Esophagus squamous epithelium (tissue), 5 donors: ENCODE measurements at regions not wholly inside any gene's neighbourhood (a gene's known extent, or its start where the extent isn't known, plus 50 kb on each side); places are given as distances from the start of the nearest gene placed in this dataset.

Source experiments
- DNase-seq: peaks from one replicate; lab custom pipeline; 2025; lab: John Stamatoyannopoulos, UW
- H3K27ac ChIP-seq, 4 donors: fragments of 200-600 bp; sonication (generic); one replicate each; pipeline ENCODE4 v1.5.1; 2016 to 2019; ENCODE audit warnings: mild to moderate bottlenecking in 1 of 4
- H3K27me3 ChIP-seq, 4 donors: fragments of 200-600 bp; sonication (generic); 1 replicate in 3 of 4; 2 replicates in 1 of 4; pipeline versions ENCODE4 v1.5.1 to v1.6.0; 2017 to 2021; ENCODE audit warnings: antibody characterized with exemption in 1 of 4
- H3K36me3 ChIP-seq, 3 donors: fragments of 200-600 bp; sonication (generic); one replicate each; pipeline ENCODE4 v1.5.1; 2016 to 2019
- H3K4me1 ChIP-seq, 3 donors: fragments of 200-600 bp; sonication (generic); one replicate each; pipeline ENCODE4 v1.5.1; 2017 to 2019
- H3K4me3 ChIP-seq, 4 donors: fragments of 200-600 bp; sonication (generic); 1 replicate in 3 of 4; 2 replicates in 1 of 4; pipeline ENCODE4 v1.5.1; 2016 to 2019; ENCODE audit warnings: mild to moderate bottlenecking in 2 of 4, moderate library complexity in 1 of 4
- H3K9me3 ChIP-seq, 3 donors: fragments of 200-600 bp; sonication (generic); one replicate each; pipeline ENCODE4 v1.5.1; 2016 to 2019
- CTCF ChIP-seq, 6 experiments: fragments of 450-650 bp in 4 of 6; fragments of 200-600 bp in 2 of 6; sonication (generic) in 2 of 6; IDR thresholded peaks; one replicate each; pipeline ENCODE4 v1.5.1; 2016 to 2019; ENCODE audit warnings: antibody characterized with exemption in 6 of 6, mild to moderate bottlenecking in 4 of 6, moderate library complexity in 4 of 6
- POLR2A ChIP-seq, 4 donors: fragments of 450-650 bp; IDR thresholded peaks; one replicate each; pipeline ENCODE4 v1.6.1; 2017; ENCODE audit warnings: antibody characterized with exemption in 4 of 4, mild to moderate bottlenecking in 4 of 4, moderate library complexity in 3 of 4
- WGBS, 2 donors: methylation state at CpG; one replicate each; pipeline ENCODE4 v1.1.5; 2018; 5-methylcytosine and 5-hydroxymethylcytosine counted together
- intact Hi-C: fragments of 100-400 bp; cut with DNase I; formaldehyde crosslinking; loops from one replicate; pipeline ENCODE4 v1.15.0; 2022
- donor health status: DM: yes; HTN: yes; CAD: no.

- Histone ChIP-seq H3K4me1 (no peaks in the 10 kb centered on the region), H3K36me3 (no peaks in the 10 kb centered on the region), H3K9me3 (no peaks in the 10 kb centered on the region), H3K27me3 (peaks cover 0 to 18% (median 0%) of the 10 kb centered on the region in 4 donors), H3K4me3 (no peak overlapping the region), H3K27ac (no peak overlapping the region)
- WGBS, 2 donors = 53 to 56% methylated on average over 5 of the region's 5 CpGs
- DNase-seq = no peak
- intact Hi-C loops = no loop called here
- TF ChIP-seq POLR2A (IDR thresholded peaks at IDR 0.05) (no peak), CTCF (IDR thresholded peaks at IDR 0.05) (no peak)
These were observed 742.2 kb downstream of the VRK1 start for GRCh38 chr14:97539411-97539795.

GRCh38 chr14:97539884-97540283 lies 742.7 kb downstream of the VRK1 start:
- H3K27ac ChIP-seq = no peak overlapping the region
- H3K27me3 ChIP-seq = peaks cover 0 to 13% (median 0%) of the 10 kb centered on the region in 4 donors
- DNase-seq = no peak
- WGBS, 2 donors = 46 to 60% methylated on average over 3 of the region's 3 CpGs
- no peaks in the 10 kb centered on the region for H3K4me1 ChIP-seq
- no peaks in the 10 kb centered on the region for H3K9me3 ChIP-seq
- no peaks in the 10 kb centered on the region for H3K36me3 ChIP-seq
- H3K4me3 ChIP-seq = no peak overlapping the region
- TF ChIP-seq POLR2A (IDR thresholded peaks at IDR 0.05) (no peak), CTCF (IDR thresholded peaks at IDR 0.05) (no peak)
- intact Hi-C loops = no loop called here

GRCh38 chr14:97543221-97543620 lies 746.0 kb downstream of the VRK1 start:
- Histone ChIP-seq H3K9me3 (no peaks in the 10 kb centered on the region), H3K27me3 (no peaks in the 10 kb centered on the region), H3K36me3 (no peaks in the 10 kb centered on the region), H3K4me1 (no peaks in the 10 kb centered on the region), H3K27ac (no peak overlapping the region), H3K4me3 (no peak overlapping the region)
- intact Hi-C loops = no loop called here
- TF ChIP-seq CTCF (IDR thresholded peaks at IDR 0.05) (no peak), POLR2A (IDR thresholded peaks at IDR 0.05) (no peak)
- no peak for DNase-seq
- 81 to 82% methylated on average over 5 of the region's 5 CpGs for WGBS, 2 donors

GRCh38 chr14:97543816-97544215 lies 746.6 kb downstream of the VRK1 start:
- H3K4me3 ChIP-seq = no peak overlapping the region
- intact Hi-C loops = no loop called here
- DNase-seq = no peak
- H3K27ac ChIP-seq = peak overlapping the region in 1 of 4 donors; percentile 42
- H3K4me1 ChIP-seq = no peaks in the 10 kb centered on the region
- WGBS, 2 donors = 52 to 61% methylated on average over 1 of the region's 1 CpG
- no peaks in the 10 kb centered on the region for H3K36me3 ChIP-seq
- H3K9me3 ChIP-seq = no peaks in the 10 kb centered on the region
- H3K27me3 ChIP-seq = no peaks in the 10 kb centered on the region
- TF ChIP-seq POLR2A (IDR thresholded peaks at IDR 0.05) (no peak), CTCF (IDR thresholded peaks at IDR 0.05) (no peak)

GRCh38 chr14:97544571-97544970 lies 747.4 kb downstream of the VRK1 start:
- intact Hi-C loops = no loop called here
- DNase-seq = no peak
- no peaks in the 10 kb centered on the region for H3K9me3 ChIP-seq
- TF ChIP-seq POLR2A (IDR thresholded peaks at IDR 0.05) (no peak), CTCF (IDR thresholded peaks at IDR 0.05) (no peak)
- H3K4me1 ChIP-seq = no peaks in the 10 kb centered on the region
- H3K36me3 ChIP-seq = no peaks in the 10 kb centered on the region
- 83 to 84% methylated on average over 4 of the region's 4 CpGs for WGBS, 2 donors
- H3K27ac ChIP-seq = peak overlapping the region in 1 of 4 donors; percentile 42
- H3K27me3 ChIP-seq = no peaks in the 10 kb centered on the region
- no peak overlapping the region for H3K4me3 ChIP-seq
